Subcutaneous abdominal adipose tissue (tissue), 5 donors: ENCODE measurements at regions not wholly inside any gene's neighbourhood (a gene's known extent, or its start where the extent isn't known, plus 50 kb on each side); places are given as distances from the start of the nearest gene placed in this dataset.

ENCODE experiments used
- H3K27ac ChIP-seq: one replicate; pipeline ENCODE4 v1.7.0; 2013; ENCODE audit warnings: low read depth, mild to moderate bottlenecking, inconsistent platforms, low read length, moderate library complexity
- H3K27me3 ChIP-seq, 5 donors: one replicate each; pipeline ENCODE4 v1.7.0; 2013; ENCODE audit warnings: low read length in 5 of 5, inconsistent platforms in 1 of 5; ENCODE audit not compliant: control insufficient read depth in 5 of 5, insufficient read depth in 4 of 5
- H3K36me3 ChIP-seq, 5 donors: one replicate each; pipeline ENCODE4 v1.7.0; 2013; ENCODE audit warnings: low read length in 5 of 5; ENCODE audit not compliant: control insufficient read depth in 5 of 5, insufficient read depth in 5 of 5
- H3K4me1 ChIP-seq, 5 donors: one replicate each; pipeline ENCODE4 v1.7.0; 2013; ENCODE audit warnings: low read length in 5 of 5, mild to moderate bottlenecking in 3 of 5, moderate library complexity in 1 of 5; ENCODE audit not compliant: control insufficient read depth in 5 of 5, insufficient read depth in 5 of 5
- H3K4me3 ChIP-seq, 5 donors: one replicate each; pipeline ENCODE4 v1.7.0; 2013; ENCODE audit warnings: low read length in 5 of 5, low read depth in 1 of 5
- H3K9ac ChIP-seq, 5 donors: one replicate each; pipeline ENCODE4 v1.7.0; 2013; ENCODE audit warnings: low read length in 5 of 5, mild to moderate bottlenecking in 4 of 5, moderate library complexity in 3 of 5
- H3K9me3 ChIP-seq, 5 donors: one replicate each; pipeline ENCODE4 v1.7.0; 2013; ENCODE audit warnings: low read length in 5 of 5; ENCODE audit not compliant: control insufficient read depth in 5 of 5
- donor health status: healthy.
- donor health status: healthy.
- donor health status: healthy.
- donor health status: healthy.
- donor health status: healthy.

DNA sequence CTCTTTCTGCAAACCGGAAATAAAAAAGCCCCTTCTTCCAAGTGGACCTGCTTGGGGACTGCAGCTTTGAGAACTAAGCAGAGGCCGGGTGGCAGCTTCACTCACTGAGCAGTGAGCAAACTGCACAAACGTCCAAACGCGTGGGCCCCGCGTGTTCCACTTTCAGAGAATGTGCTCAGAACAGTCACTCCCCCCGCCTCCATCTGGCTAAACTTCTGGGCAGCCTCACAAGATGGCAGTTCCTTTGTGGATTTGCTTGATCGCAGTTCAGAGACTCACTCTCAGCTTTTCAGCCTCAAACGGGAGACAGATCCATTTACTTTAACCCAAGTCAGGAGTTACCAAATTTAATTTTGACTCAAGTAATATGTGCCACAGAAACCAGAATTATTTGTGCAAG lies 216.6 kb downstream of the TLE1 start:
- H3K36me3 ChIP-seq: no peaks in the 10 kb centered on the region
- no peak overlapping the region for H3K4me3 ChIP-seq
- H3K9me3 ChIP-seq: no peaks in the 10 kb centered on the region
- H3K27ac ChIP-seq: no peak overlapping the region
- H3K27me3 ChIP-seq: no peaks in the 10 kb centered on the region
- no peak overlapping the region for H3K9ac ChIP-seq
- H3K4me1 ChIP-seq: no peaks in the 10 kb centered on the region

DNA sequence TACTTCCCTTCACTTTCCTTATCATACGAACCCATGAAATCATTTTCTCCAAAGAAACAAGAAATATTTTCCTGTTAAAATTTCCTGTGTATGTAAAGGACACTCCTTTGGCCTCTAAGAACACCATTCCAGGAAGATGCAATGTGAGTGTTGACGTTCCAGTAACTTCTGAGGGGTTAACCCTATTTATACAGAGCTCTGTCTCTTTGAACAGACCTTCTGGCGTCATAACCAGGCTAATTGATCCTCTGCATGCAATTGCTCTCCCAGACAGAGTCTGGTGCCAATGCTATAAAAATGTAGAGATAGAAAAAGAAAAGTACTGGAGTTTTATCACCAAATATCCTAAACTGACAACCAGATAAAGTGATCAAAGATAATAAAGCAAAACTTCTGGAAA lies 218.5 kb downstream of the TLE1 start:
- H3K36me3 ChIP-seq: no peaks in the 10 kb centered on the region
- H3K27ac ChIP-seq: no peak overlapping the region
- no peaks in the 10 kb centered on the region for H3K27me3 ChIP-seq
- H3K4me1 ChIP-seq: peaks cover 0 to under 1% (median 0%) of the 10 kb centered on the region in 5 donors
- H3K9me3 ChIP-seq: no peaks in the 10 kb centered on the region
- H3K9ac ChIP-seq: no peak overlapping the region
- no peak overlapping the region for H3K4me3 ChIP-seq

DNA sequence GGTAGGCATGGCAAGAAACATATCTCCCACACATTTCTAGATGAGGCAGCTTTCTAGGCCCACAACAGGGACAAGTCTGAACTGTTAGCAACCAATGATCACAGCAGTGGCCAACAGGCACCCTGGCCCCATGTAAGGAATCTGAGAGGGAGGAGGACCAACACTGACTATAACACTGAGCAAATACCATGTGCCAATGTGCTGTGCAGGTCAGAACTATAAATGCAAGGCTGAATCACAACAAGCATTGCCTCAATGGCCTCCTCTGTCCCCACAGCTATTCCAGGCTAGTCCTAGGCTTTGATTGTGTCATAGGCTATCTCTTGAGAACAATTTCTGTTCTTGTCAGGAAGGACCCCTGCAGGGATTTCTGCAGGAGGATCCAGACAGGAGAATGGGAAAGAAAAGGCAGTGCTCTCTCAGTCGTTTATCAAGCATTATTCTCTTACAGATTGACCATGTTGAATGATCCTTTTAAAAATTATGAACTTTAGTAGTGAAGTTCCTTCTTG lies 221.2 kb downstream of the TLE1 start:
- Histone ChIP-seq H3K4me1 (peaks cover 0 to 3% (median 0%) of the 10 kb centered on the region in 5 donors), H3K27ac (no peak overlapping the region)

DNA sequence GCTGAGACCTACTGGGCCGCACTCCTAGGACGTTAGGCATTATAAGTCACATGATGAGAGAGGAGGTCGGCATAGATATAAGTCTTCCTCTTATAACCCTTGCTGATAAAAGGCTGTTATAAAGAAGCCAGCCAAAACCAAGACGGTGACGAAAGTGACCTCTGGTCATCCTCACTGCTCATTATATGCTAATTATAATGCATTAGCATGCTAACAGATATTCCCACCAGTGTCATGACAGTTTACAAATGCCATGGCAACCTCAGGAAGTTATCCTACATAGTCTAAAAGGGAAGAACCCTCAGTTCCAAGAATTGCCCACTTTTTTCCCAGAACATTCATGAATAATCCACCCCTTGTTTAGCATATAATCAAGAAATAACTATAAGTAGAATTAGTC lies 222.4 kb downstream of the TLE1 start:
- H3K4me1 ChIP-seq: peaks cover 0 to 3% (median 0%) of the 10 kb centered on the region in 5 donors
- H3K9ac ChIP-seq: no peak overlapping the region
- H3K4me3 ChIP-seq: no peak overlapping the region
- no peaks in the 10 kb centered on the region for H3K36me3 ChIP-seq
- H3K27me3 ChIP-seq: no peaks in the 10 kb centered on the region
- no peak overlapping the region for H3K27ac ChIP-seq
- H3K9me3 ChIP-seq: no peaks in the 10 kb centered on the region

More for the DNA sequence above, 221.2 kb downstream of the TLE1 start:
- no peaks in the 10 kb centered on the region for H3K9me3 ChIP-seq
- no peak overlapping the region for H3K4me3 ChIP-seq
- no peaks in the 10 kb centered on the region for H3K27me3 ChIP-seq
- no peaks in the 10 kb centered on the region for H3K36me3 ChIP-seq
- H3K9ac ChIP-seq: no peak overlapping the region

DNA sequence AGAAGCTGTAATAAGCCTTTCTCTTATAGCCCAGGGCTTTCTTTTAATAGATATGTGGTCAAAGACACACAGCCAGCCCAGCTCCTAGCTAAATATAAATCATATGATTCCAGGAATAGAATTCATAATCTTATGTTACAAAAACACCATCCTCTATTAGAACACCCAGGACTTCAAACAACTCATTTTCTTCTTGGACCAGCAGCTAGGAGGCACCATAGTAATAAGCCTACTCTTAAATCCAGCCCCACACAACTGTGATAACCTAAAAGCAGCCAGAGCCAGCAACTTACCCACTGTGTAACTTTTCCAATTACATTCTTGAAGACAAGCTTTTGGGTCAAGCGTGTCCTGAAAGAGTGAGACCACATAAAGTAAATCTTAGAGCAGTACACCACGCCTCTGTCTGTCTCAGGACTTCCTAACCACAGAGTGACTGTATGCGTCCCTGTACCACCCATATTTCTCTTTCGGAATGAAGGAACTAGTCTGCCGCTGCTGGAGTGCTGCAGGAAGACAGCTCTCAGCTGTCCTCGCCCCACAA lies 223.8 kb downstream of the TLE1 start:
- no peak overlapping the region for H3K4me3 ChIP-seq
- no peak overlapping the region for H3K27ac ChIP-seq
- no peak overlapping the region for H3K9ac ChIP-seq
- peaks cover 0 to 3% (median 0%) of the 10 kb centered on the region in 5 donors for H3K4me1 ChIP-seq
- H3K36me3 ChIP-seq: no peaks in the 10 kb centered on the region
- H3K27me3 ChIP-seq: no peaks in the 10 kb centered on the region
- no peaks in the 10 kb centered on the region for H3K9me3 ChIP-seq

DNA sequence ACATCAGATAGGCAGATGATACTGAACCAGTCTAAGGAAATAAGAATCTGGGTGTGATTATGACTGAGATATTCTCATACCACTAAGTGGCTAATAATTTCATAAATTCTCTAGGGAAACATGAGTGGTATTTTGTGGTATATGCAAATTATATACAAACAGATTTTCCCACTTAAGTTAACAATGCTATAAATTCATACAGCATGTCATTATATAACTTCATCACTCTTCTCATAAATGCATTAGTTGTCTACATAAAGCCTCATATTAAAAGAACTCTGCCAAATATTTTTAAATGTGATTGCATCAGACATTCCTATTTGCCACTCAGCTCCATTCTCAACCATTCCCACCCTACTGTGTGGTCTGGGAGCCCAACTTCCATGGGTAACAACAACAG lies 226.5 kb downstream of the TLE1 start:
- Histone ChIP-seq H3K9ac (no peak overlapping the region), H3K4me1 (peaks cover 0 to 3% (median 0%) of the 10 kb centered on the region in 5 donors), H3K27me3 (no peaks in the 10 kb centered on the region), H3K36me3 (no peaks in the 10 kb centered on the region), H3K27ac (no peak overlapping the region), H3K9me3 (no peaks in the 10 kb centered on the region), H3K4me3 (no peak overlapping the region)

DNA sequence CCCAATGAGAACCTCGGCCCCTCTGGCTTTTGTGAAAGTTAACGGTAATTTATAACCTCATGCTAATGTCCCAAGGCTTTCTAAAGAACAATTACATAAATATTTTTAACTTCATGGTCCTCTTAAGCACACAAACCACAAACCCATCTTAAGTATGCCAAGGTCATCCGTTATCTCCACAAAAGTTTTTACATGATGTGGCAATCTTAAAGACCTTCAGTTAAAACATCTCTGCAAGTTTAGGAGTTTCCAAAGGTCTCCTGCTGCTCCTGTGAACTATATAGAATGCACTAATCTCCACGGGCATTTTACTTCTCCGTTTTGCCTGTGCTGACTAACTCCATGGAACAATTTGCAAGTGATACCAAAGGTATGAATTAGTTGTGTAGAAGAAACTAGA lies 228.2 kb downstream of the TLE1 start:
- Histone ChIP-seq H3K9me3 (no peaks in the 10 kb centered on the region), H3K27me3 (no peaks in the 10 kb centered on the region), H3K9ac (no peak overlapping the region), H3K4me3 (no peak overlapping the region), H3K27ac (no peak overlapping the region), H3K36me3 (no peaks in the 10 kb centered on the region), H3K4me1 (peaks cover 0 to 3% (median 0%) of the 10 kb centered on the region in 5 donors)

DNA sequence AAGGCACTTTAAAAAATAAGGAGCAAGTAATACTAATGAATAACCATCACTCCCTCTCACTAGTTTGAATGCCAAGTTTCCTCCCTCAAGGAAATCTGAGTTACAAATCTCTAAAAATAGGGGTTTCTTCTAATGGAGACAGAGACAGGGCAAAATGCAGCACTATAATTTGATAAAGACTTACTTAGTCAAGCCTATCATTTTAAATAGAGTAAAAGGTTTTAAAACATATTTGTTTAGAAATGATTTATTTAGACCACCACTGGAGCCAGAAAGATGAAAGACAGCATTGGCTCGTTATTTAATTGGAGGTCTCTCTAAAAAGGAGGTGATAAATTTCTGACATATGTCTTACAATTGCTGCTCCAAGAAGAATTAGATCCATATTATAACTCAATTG lies 228.7 kb downstream of the TLE1 start:
- Histone ChIP-seq H3K36me3 (no peaks in the 10 kb centered on the region), H3K9ac (no peak overlapping the region), H3K4me1 (peaks cover 0 to 3% (median 0%) of the 10 kb centered on the region in 5 donors), H3K27ac (no peak overlapping the region), H3K4me3 (no peak overlapping the region), H3K9me3 (no peaks in the 10 kb centered on the region), H3K27me3 (no peaks in the 10 kb centered on the region)

DNA sequence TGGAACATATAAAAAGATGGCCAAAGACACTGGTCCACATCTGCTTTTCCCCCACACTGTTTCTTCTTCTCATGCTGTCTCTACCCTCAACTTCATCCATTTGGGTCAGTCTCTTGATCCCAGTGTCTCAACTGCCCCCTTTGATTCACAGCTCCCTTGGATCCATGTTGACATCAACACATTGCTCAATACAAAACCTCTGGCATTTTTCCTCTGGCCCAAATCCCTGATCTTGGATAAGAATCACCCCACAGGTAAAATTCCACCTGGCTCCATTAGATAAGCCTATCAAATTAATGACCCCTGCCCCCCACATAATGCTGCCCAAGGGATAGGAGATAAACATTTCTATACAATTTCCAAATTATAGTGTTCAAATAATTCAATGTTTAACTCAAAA lies 229.8 kb downstream of the TLE1 start:
- peaks cover 0 to 10% (median 0%) of the 10 kb centered on the region in 5 donors for H3K4me1 ChIP-seq
- no peaks in the 10 kb centered on the region for H3K36me3 ChIP-seq
- H3K4me3 ChIP-seq: no peak overlapping the region

DNA sequence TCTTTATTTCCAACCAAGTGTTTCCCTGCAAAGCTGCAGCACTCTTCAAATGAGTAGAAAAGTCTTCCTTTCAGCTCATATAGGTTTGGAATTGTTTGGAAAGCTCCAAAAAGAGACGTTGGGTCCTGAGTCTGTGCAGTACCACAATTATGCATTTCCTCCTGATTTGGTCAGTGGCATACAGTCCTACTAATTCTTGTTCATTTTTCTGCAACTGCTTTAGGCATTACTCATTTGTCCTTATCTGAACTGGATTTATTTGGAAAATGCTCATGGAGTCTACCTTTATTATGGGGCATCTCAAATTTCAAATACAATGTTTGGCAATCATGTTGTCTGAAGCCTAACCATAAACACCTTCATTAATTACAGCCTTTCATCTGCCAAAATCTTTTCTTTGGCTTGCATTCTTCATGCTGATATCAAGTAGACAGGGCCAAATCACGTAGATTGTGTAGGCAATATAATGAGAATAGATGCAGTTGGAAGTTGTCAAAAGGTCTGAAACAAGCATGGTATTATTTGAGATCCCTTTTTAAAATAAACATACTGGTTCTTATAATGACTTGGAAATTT lies 232.8 kb downstream of the TLE1 start:
- H3K27ac ChIP-seq: no peak overlapping the region
- no peak overlapping the region for H3K9ac ChIP-seq
- no peak overlapping the region for H3K4me3 ChIP-seq
- H3K36me3 ChIP-seq: no peaks in the 10 kb centered on the region
- H3K4me1 ChIP-seq: peaks cover 0 to 15% (median 0%) of the 10 kb centered on the region in 5 donors
- no peaks in the 10 kb centered on the region for H3K9me3 ChIP-seq
- H3K27me3 ChIP-seq: no peaks in the 10 kb centered on the region

More for the DNA sequence above, 229.8 kb downstream of the TLE1 start:
- Histone ChIP-seq H3K9ac (no peak overlapping the region), H3K27ac (no peak overlapping the region), H3K9me3 (no peaks in the 10 kb centered on the region), H3K27me3 (no peaks in the 10 kb centered on the region)
